ENCODE measurements at regions not wholly inside any gene's neighbourhood (a gene's known extent, or its start where the extent isn't known, plus 50 kb on each side); places are given as distances from the start of the nearest gene placed in this dataset.
"Not testable (repeated sequence)": the region's sequence is repeated elsewhere in the genome, so short reads cannot be mapped to it uniquely, and the experiment has no call there.

DNA sequence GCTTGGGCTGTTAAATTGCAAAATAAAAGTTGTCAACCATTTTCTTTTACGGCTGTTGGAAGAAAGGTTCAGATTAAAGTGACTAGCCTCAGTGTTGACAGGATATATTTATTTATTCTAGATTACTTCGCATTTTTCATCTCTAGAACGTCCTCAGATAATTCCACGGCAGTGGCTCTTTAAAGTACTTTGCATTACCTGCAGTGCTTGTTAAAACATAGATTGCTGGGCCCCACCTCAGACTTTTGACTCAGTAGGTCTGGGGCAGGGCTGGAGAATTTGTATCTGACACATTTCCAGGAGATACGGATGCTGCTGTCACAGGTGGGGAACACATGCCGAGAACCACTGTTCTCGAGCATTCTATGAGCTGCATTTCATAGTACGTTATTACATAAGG is 292.7 kb downstream of the EDEM1 start:
- DNase-seq = no peak

DNA sequence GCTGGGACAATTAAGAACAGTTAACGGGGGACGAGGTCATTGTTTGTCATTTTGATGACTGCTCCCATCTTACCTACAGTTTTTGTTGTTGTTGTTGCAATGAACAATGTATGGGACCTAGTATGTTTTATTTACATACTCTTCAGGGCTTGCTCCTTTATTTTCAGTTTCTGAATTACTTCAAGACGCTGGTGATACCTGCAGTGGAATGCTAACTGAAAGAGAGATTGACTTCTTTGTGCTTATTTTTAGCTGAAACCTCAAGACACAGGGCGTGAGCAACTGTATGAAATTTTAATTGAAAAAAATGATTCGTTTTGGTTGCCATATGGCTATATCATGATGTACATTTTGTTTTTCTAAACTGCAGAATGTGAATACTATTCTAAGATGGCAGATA is 297.9 kb downstream of the EDEM1 start:
- DNase-seq = no peak

GRCh38 chr3:5488771-5489170 is 301.3 kb downstream of the EDEM1 start:
- peak; percentile 1 for DNase-seq

GRCh38 chr3:5489536-5489935 is 302.0 kb downstream of the EDEM1 start:
- no peak for DNase-seq

DNA sequence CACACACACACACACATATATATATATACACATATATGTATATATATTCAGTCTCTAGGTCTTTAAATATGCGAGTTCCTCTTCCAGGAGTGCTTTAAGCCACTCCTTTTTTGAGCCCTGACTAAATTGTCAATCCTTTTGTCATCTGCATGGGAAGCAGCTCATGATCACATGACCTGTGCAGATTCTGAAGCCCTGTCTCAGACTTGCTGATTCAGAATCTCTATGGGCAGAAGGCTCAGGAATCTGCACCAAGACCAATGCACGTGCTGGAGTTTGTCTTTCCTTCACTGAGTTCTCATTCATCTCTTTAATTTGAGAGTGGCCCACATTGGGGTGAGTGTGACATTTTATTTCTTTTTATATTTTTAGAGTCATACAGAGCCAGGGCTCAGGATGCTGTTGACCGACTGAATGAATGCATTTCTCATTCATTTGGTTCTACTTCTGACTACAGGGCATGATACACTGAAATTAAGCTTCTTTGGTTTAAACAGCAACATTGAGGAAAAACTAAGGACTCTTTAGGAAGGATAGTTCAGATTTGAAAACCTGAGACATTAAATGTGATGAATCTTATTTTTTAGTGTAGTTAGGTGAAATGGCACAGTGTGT is 307.5 kb downstream of the EDEM1 start:
- no peak for DNase-seq

DNA sequence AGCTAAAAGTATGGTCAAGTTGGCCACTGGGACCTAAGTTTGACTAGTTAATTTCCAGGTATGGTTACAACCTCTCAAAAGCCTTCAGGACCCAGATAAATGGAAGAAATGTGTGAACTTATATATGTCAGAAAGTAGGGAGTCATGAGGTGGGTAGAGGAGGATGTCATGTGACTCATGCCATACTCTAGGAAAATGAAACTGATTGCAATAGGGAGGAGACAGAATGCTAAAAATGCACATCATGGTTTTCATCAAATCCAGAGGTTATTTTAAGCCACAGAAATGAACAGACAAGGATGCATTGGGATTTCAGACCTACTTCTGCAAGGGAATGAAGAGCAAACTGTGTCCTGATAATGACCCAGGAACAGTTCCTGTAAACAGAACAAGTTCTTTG is 310.0 kb downstream of the EDEM1 start:
- no peak for DNase-seq

GRCh38 chr3:5498981-5499380 is 311.5 kb downstream of the EDEM1 start:
- no peak for DNase-seq

DNA sequence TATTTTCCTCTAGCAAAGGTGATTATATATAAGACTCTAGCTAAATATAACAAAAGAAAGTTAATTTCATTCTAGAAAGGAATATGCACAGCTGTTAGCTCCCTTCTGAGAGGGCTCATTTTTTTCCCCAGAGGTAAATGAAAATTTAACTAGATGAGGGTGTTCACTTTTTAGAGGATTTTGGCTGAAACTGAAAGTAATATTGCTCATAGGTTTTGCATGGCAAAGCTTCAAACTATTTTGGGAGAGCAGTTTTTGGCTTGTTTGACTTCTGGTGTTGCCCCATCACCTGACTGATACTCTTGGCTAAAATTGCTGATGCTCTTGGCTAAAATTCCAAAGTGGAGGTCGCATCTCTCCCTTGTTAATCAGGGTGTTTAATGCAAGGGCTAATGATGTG is 311.9 kb downstream of the EDEM1 start:
- DNase-seq = peak; percentile 56

DNA sequence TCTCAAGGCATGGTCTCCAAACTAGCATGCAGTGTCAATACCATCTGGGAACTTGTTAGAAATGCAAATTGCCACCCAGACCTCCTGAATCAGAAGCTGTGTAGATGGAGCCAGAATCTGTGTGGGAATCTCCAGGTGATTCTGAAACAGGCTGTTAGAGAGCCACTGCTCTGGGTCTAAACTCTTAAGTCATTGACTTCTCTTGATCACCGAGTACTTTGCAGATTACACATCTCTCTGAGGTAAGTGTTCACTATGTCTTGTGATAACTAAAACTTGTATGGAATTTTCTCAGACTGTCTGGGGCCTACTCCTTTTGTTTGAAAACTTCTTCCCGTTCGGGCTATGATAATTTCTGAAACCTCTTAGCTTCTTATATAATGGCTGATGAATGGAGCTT is 315.6 kb downstream of the EDEM1 start:
- no peak for DNase-seq

- DNase-seq = peak; percentile 54
These were observed 316.6 kb downstream of the EDEM1 start for GRCh38 chr3:5504135-5504534.

- DNase-seq = no peak
These were observed 317.7 kb downstream of the EDEM1 start for GRCh38 chr3:5505163-5505562.

DNA sequence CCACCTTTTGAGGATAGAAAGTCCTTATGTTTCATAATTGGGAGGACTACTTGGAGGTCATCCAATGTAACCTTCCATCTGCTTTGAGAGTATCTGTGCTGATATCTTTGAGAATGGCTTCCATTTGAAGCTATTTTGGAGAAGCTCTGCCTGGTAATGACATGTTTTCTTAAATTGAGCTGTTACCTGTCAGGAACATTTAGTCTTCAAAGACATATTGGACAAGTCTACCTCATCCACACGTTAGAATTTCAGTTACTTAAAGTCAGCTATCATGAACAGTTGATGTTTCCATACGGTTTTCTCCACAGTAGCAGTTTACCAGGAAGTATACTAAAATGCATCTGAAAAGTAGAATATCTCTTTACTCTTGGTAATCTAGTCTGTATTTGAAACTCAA is 318.5 kb downstream of the EDEM1 start:
- DNase-seq = no peak

DNA sequence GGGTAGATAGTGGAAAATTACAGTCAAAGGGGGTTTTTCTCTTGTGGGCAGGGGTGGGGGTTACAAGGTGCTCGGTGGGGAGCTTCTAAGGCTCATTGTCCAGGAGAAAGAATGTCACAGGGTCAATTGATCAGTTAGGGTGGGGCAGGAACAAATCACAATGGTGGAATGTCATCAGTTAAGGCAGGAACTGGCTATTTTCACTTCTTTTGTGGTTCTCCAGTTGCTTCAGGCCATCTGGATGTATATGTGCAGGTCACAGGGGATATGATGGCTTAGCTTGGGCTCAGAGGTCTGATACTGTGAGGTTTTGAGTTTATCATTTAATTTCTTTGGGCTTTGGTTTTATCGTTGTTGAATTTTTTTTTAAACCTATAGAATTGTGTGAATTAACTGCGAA is 321.4 kb downstream of the EDEM1 start:
- not testable (repeated sequence) for DNase-seq

- DNase-seq = no peak
These were observed 322.8 kb downstream of the EDEM1 start for GRCh38 chr3:5510300-5510699.

DNA sequence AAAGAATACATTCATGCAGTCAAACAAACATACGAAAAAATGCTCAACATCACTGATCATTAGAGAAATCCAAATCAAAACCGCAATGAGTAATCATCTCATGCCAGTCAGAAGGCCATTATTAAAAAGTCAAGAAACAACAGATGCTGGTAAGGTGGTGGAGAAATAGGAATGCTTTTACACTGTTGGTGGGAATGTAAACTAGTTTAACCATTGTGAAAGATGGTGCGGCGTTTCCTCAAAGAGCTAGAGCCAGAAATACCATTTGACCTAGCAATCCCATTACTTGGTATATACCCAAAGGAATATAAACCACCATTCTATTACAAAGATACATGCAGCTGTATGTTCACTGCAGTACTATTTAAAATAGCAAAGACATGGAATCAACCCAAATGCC is 330.4 kb downstream of the EDEM1 start:
- DNase-seq = no peak

DNA sequence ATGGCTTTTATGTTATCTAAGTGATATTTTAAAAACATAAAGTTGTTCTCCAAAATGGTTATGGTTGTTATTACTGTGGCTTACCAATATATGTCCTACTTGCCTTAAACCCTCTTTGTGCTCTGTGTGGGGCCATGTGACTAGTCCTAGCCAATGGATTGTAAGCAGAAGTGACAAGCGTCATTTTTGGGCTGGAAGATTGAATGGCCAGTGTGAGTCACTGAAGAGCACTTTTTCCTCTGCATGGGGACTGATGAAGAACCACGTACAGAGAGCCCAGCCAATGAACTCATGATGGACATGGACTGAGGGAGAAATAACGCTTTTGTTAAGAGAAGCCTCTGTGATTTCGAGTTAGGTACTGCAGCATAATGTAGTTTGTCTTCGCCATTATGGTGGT is 332.7 kb downstream of the EDEM1 start:
- DNase-seq = peak; percentile 51

DNA sequence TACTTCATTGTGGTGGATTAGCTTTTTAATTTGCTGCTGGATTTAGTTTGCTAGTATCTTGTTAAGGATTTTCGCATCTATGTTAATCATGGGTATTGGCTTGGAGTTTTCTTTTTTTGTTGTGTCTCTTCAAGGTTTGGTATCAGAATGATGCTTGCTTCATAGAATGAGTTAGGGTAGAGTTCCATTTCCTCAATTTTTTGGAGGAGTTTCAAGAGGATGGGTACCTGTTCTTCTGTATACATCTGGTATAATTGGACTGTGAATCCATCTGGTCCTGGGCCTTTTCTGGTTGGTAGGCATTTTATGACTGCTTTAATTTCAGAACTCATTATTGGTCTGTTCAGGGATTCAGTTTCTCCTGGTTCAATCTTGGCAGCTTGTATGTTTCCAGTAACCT is 335.6 kb downstream of the EDEM1 start:
- DNase-seq = no peak

GRCh38 chr3:5531039-5531438 is 343.5 kb downstream of the EDEM1 start:
- DNase-seq = no peak

DNA sequence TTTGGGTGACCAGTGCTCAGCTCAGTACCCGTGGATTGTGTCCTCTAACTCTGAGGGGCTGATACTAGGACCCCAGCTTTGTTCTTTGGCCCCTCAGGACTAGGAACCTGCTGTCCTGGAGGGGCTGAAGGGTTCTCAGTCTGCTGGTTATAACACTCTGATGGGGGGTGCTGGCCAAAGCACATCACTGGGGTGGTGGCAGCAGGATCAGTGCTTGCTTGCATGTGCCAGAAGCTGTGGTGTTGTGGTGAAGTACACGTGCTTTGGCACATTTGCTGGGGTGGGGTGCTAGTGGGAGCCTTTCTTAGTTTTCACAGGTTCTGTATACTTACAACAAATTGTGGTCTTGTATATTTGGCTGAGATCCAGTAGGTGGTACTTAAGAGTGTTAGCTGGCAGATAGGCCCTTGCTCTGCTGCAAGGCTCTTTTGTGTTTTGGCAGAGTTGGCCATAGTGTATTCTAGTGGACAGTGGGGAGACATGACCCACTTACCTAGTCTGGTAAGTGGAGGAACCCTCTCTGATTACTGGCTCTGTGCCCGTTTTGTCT is 344.3 kb downstream of the EDEM1 start:
- no peak for DNase-seq

GRCh38 chr3:5540532-5540931 is 353.0 kb downstream of the EDEM1 start:
- no peak for DNase-seq

GRCh38 chr3:5542472-5542871 is 355.0 kb downstream of the EDEM1 start:
- DNase-seq = no peak

- DNase-seq = no peak
These were observed 355.5 kb downstream of the EDEM1 start for GRCh38 chr3:5543047-5543446.

GRCh38 chr3:5545719-5546118 is 358.2 kb downstream of the EDEM1 start:
- no peak for DNase-seq

DNA sequence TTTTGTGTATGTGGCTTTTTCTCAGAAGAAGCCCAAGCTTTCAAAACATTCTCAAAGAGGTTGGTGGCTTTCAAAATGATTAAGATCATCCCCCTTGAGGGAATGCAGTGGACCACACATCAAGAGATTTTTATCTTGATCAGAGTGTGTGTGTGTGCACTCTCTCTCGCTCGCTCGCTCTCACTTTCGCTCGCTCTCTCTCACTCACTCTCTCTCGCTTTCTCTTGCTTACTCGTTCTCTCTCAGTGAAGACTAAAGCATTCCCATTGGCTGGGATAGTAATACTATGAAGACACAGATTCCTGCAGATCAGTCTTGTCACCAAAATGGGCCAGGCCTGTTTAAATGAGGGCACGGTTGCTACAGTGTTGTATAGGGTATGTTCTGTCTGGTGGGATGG is 365.7 kb downstream of the EDEM1 start:
- DNase-seq = no peak

DNA sequence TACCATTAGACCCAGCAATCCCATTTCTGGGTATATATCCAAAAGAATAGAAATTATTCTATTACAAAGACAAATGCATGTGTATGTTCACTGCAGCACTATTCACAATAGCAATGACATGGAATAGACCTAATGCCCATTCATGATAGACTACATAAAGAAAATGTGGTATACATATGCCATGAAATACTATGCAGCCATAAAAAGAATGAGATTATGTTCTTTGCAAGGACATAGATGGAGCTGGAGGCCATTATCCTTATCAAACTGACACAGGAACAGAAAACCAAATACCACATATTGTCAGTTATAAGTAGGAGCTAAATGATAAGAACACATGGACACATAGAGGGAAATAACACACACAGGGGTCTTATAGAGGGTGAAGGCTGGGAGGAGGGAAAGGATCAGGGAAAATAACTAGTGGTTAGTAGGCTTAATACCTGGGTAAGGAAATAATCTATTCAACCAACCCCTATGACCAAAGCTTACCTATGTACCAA is 366.8 kb downstream of the EDEM1 start:
- DNase-seq = no peak

Data from NCI-H69 (cell line).